ENCODE measurements at regions not wholly inside any gene's neighbourhood (a gene's known extent, or its start where the extent isn't known, plus 50 kb on each side); places are given as distances from the start of the nearest gene placed in this dataset.

DNA sequence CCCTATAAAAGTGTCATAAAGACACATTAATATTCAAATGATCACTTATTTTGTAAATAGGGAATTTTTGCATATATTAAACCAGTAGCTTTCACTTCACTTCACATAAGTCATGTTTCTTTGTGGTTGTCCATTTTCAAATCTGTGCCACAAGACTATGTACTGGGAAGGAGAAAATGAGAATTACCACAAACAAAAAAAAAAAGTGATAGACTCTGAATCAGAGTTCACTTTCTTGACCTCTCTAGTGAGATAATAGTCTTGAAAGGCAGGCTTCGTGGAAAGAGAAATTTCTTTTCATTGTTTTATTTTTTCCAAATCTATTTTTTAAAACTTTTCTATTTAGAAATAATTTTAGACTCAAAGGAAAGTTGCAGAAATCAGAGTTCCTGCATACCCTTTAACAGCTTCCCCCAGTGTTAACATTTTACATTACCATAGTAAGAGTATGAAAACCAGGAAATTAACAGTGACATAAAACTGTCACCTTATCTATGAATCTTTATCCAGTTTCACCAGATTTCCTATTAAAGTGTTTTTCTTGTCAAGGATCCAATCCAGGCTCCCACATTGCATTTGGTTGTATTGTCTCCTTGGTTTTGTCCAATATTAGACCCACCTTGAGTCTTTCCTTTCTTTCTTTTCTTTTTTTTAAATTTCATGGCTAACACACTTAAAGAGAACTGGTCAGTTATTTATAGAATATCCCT is 215.4 kb upstream of the PGRMC2 start:
- TF ChIP-seq, protein P1, sequence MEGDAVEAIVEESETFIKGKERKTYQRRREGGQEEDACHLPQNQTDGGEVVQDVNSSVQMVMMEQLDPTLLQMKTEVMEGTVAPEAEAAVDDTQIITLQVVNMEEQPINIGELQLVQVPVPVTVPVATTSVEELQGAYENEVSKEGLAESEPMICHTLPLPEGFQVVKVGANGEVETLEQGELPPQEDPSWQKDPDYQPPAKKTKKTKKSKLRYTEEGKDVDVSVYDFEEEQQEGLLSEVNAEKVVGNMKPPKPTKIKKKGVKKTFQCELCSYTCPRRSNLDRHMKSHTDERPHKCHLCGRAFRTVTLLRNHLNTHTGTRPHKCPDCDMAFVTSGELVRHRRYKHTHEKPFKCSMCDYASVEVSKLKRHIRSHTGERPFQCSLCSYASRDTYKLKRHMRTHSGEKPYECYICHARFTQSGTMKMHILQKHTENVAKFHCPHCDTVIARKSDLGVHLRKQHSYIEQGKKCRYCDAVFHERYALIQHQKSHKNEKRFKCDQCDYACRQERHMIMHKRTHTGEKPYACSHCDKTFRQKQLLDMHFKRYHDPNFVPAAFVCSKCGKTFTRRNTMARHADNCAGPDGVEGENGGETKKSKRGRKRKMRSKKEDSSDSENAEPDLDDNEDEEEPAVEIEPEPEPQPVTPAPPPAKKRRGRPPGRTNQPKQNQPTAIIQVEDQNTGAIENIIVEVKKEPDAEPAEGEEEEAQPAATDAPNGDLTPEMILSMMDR (IDR thresholded peaks at IDR 0.05; ENCODE audit: poor library complexity, severe bottlenecking), result no peak
- no peak overlapping the region for H3K27ac ChIP-seq (ENCODE audit: poor library complexity, severe bottlenecking)
- H3K4me3 ChIP-seq (ENCODE audit: severe bottlenecking), result no peak overlapping the region
- no peaks in the 10 kb centered on the region for H3K4me1 ChIP-seq (ENCODE audit: insufficient read depth, poor library complexity, severe bottlenecking)
- ATAC-seq (ENCODE audit: low read depth) (no peak), DNase-seq (ENCODE audit: low spot score) (no peak)
- peaks cover 2% of the 10 kb centered on the region for H3K9me3 ChIP-seq (ENCODE audit: severe bottlenecking)
- H3K36me3 ChIP-seq (ENCODE audit: low read depth), result no peaks in the 10 kb centered on the region
- H3K27me3 ChIP-seq (ENCODE audit: insufficient read depth, poor library complexity, severe bottlenecking), result no peaks in the 10 kb centered on the region

DNA sequence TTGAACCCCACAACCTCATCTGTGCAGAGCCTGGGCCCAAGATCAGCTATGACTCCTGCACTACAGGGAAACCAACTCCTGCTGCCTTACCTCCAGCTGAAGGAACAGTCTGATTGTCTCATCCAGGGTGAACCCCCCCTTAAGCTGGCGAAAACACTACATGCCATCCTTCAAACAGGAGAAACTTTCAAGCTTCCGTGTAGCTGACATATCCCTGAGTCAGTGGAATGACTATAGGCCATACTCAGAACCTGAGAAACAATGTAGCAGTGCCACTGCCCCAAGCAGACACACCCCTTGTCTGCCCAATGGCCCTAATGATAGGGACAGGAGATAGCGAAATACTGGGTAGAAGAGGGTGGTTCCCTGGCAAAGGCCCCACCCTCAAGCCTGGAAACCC is 213.6 kb upstream of the PGRMC2 start:
- H3K9me3 ChIP-seq (ENCODE audit: severe bottlenecking), result peaks cover 2% of the 10 kb centered on the region
- H3K36me3 ChIP-seq (ENCODE audit: low read depth), result no peaks in the 10 kb centered on the region
- ATAC-seq (ENCODE audit: low read depth) (no peak), DNase-seq (ENCODE audit: low spot score) (no peak)
- H3K4me1 ChIP-seq (ENCODE audit: insufficient read depth, poor library complexity, severe bottlenecking), result no peaks in the 10 kb centered on the region
- H3K27ac ChIP-seq (ENCODE audit: poor library complexity, severe bottlenecking), result no peak overlapping the region
- H3K4me3 ChIP-seq (ENCODE audit: severe bottlenecking), result no peak overlapping the region
- no peaks in the 10 kb centered on the region for H3K27me3 ChIP-seq (ENCODE audit: insufficient read depth, poor library complexity, severe bottlenecking)
- TF ChIP-seq, protein P1 (IDR thresholded peaks at IDR 0.05; ENCODE audit: poor library complexity, severe bottlenecking), result no peak

DNA sequence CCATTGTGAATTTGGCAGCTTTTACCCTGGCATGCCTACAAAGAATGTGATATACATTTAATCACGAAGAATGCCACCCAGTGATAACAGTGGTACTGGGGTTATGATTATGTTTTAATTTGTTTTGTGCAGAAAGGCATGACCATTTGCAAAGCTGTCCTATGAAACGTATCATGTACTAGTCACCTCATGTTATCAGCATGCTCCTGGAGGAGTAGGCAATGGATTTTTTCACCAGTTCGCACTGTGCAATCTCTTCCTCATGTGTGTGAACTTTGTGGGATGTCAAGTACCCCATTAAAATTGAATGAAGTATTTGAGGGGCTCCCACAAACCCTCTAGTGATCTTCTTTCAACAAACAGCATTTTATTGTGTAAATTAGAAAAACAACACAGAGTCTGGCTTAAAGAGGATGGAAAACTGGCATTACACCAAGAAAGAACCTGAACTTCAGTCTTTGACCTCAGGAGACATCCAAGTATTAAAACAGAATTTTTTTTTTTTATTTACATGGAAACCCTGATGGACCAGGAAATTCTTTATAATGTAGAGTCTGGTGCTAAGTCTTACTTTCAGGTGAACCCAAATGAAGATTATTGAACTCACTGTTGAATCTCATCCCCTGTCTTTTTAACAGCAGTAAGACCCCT is 200.6 kb upstream of the PGRMC2 start:
- Histone ChIP-seq H3K27me3 (ENCODE audit: insufficient read depth, poor library complexity, severe bottlenecking) (no peaks in the 10 kb centered on the region), H3K4me3 (ENCODE audit: severe bottlenecking) (no peak overlapping the region), H3K4me1 (ENCODE audit: insufficient read depth, poor library complexity, severe bottlenecking) (no peaks in the 10 kb centered on the region), H3K36me3 (ENCODE audit: low read depth) (no peaks in the 10 kb centered on the region), H3K27ac (ENCODE audit: poor library complexity, severe bottlenecking) (no peak overlapping the region), H3K9me3 (ENCODE audit: severe bottlenecking) (no peaks in the 10 kb centered on the region)
- ATAC-seq (ENCODE audit: low read depth), result no peak
- TF ChIP-seq, protein P1 (IDR thresholded peaks at IDR 0.05; ENCODE audit: poor library complexity, severe bottlenecking), result no peak
- DNase-seq (ENCODE audit: low spot score), result no peak

DNA sequence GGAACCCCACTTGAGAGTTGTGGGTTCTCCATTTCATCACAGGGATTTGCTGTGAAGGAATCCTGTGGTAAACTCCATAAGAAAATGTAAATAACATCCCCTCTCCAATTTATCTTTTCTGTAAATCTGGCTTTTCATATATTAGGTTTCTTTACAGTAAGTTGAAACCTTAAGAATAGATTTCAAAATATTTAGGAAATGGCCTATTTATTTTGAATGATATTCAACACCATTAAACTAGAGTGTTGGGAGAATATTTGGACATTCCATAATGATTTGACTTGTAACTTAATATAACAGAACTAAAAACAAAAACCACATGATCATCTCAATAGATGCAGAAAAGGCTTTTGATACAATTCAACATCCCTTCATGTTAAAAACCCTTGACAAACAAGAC is 197.3 kb upstream of the PGRMC2 start:
- no peaks in the 10 kb centered on the region for H3K27me3 ChIP-seq (ENCODE audit: insufficient read depth, poor library complexity, severe bottlenecking)
- no peak overlapping the region for H3K27ac ChIP-seq (ENCODE audit: poor library complexity, severe bottlenecking)
- no peaks in the 10 kb centered on the region for H3K9me3 ChIP-seq (ENCODE audit: severe bottlenecking)
- no peak for ATAC-seq (ENCODE audit: low read depth)
- no peaks in the 10 kb centered on the region for H3K4me1 ChIP-seq (ENCODE audit: insufficient read depth, poor library complexity, severe bottlenecking)
- DNase-seq (ENCODE audit: low spot score), result no peak
- H3K36me3 ChIP-seq (ENCODE audit: low read depth), result no peaks in the 10 kb centered on the region
- no peak overlapping the region for H3K4me3 ChIP-seq (ENCODE audit: severe bottlenecking)
- TF ChIP-seq, protein P1 (IDR thresholded peaks at IDR 0.05; ENCODE audit: poor library complexity, severe bottlenecking), result no peak

DNA sequence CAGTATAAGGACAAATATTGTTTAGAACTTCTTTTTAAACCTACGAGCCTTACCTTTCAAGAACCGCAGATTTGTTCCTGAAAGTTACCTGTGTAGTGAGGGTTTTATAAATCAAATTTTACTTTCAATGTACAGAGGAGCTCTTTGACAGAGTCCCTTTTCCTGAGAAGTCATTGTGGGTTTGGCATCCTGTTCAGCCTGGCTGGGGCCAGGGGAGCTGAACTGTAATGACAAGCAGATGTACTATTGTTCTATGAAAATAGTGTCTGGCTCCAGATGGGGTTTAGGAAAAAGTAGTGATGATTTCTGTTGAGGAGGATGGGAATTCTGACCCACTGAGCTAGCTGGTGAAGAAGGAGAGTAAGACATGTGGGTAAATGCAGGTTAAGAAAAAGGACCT is 196.2 kb upstream of the PGRMC2 start:
- TF ChIP-seq, protein P1 (IDR thresholded peaks at IDR 0.05; ENCODE audit: poor library complexity, severe bottlenecking), result no peak
- no peak overlapping the region for H3K4me3 ChIP-seq (ENCODE audit: severe bottlenecking)
- DNase-seq (ENCODE audit: low spot score) (no peak), ATAC-seq (ENCODE audit: low read depth) (no peak)
- H3K27me3 ChIP-seq (ENCODE audit: insufficient read depth, poor library complexity, severe bottlenecking), result no peaks in the 10 kb centered on the region
- H3K36me3 ChIP-seq (ENCODE audit: low read depth), result no peaks in the 10 kb centered on the region
- H3K9me3 ChIP-seq (ENCODE audit: severe bottlenecking), result no peaks in the 10 kb centered on the region
- H3K4me1 ChIP-seq (ENCODE audit: insufficient read depth, poor library complexity, severe bottlenecking), result no peaks in the 10 kb centered on the region
- no peak overlapping the region for H3K27ac ChIP-seq (ENCODE audit: poor library complexity, severe bottlenecking)
